HG03457 (cell line): ENCODE measurements at regions not wholly inside any gene's neighbourhood (a gene's known extent, or its start where the extent isn't known, plus 50 kb on each side); places are given as distances from the start of the nearest gene placed in this dataset.
"Not testable (repeated sequence)": the region's sequence is repeated elsewhere in the genome, so short reads cannot be mapped to it uniquely, and the experiment has no call there.

ENCODE experiments used
- ATAC-seq: cut with Tn5 transposase; IDR thresholded peaks from one replicate; pipeline ENCODE4 v1.9.1; 2021; ENCODE audit warnings: moderate number of reproducible peaks; ENCODE audit not compliant: unreplicated experiment

GRCh38 chr2:228369400-228370031 lies 188.0 kb upstream of the SPHKAP start:
- no peak for ATAC-seq

- no peak for ATAC-seq
These were observed 185.9 kb upstream of the SPHKAP start for GRCh38 chr2:228367356-228367755.

- ATAC-seq = no peak
These were observed 178.0 kb upstream of the SPHKAP start for GRCh38 chr2:228359473-228359872.

- no peak for ATAC-seq
These were observed 174.4 kb upstream of the SPHKAP start for GRCh38 chr2:228355897-228356296.

GRCh38 chr2:228352980-228353379 lies 171.5 kb upstream of the SPHKAP start:
- not testable (repeated sequence) for ATAC-seq

- ATAC-seq = no peak
These were observed 170.6 kb upstream of the SPHKAP start for GRCh38 chr2:228352048-228352447.

- ATAC-seq = no peak
These were observed 167.1 kb upstream of the SPHKAP start for GRCh38 chr2:228348516-228349064.

- no peak for ATAC-seq
These were observed 163.0 kb upstream of the SPHKAP start for GRCh38 chr2:228344531-228344930.

- no peak for ATAC-seq
These were observed 158.0 kb upstream of the SPHKAP start for GRCh38 chr2:228339525-228339924.

GRCh38 chr2:228334180-228334579 lies 152.7 kb upstream of the SPHKAP start:
- no peak for ATAC-seq

GRCh38 chr2:228329282-228329681 lies 147.8 kb upstream of the SPHKAP start:
- no peak for ATAC-seq

GRCh38 chr2:228321015-228321414 lies 139.5 kb upstream of the SPHKAP start:
- ATAC-seq = no peak

- no peak for ATAC-seq
These were observed 136.7 kb upstream of the SPHKAP start for GRCh38 chr2:228318218-228318617.

GRCh38 chr2:228312172-228312571 lies 130.7 kb upstream of the SPHKAP start:
- no peak for ATAC-seq

- ATAC-seq = no peak
These were observed 122.5 kb upstream of the SPHKAP start for GRCh38 chr2:228303960-228304359.

- no peak for ATAC-seq
These were observed 102.1 kb upstream of the SPHKAP start for GRCh38 chr2:228283491-228284171.

GRCh38 chr2:228282376-228282775 lies 100.9 kb upstream of the SPHKAP start:
- ATAC-seq = no peak

GRCh38 chr2:228273159-228273558 lies 91.7 kb upstream of the SPHKAP start:
- no peak for ATAC-seq

GRCh38 chr2:228269351-228269750 lies 87.9 kb upstream of the SPHKAP start:
- ATAC-seq = no peak

GRCh38 chr2:228268756-228269155 lies 87.3 kb upstream of the SPHKAP start:
- ATAC-seq = no peak

GRCh38 chr2:228268301-228268700 lies 86.8 kb upstream of the SPHKAP start:
- ATAC-seq = no peak

- no peak for ATAC-seq
These were observed 81.7 kb upstream of the SPHKAP start for GRCh38 chr2:228263156-228263555.
